Stimulated activated CD8-positive, alpha-beta memory T cell treated with anti-CD3 and anti-CD28 coated beads, Interleukin-4, amount 100 ng/mL, for 48 hours (primary cell): ENCODE measurements at regions not wholly inside any gene's neighbourhood (a gene's known extent, or its start where the extent isn't known, plus 50 kb on each side); places are given as distances from the start of the nearest gene placed in this dataset.
"Not testable (repeated sequence)": the region's sequence is repeated elsewhere in the genome, so short reads cannot be mapped to it uniquely, and the experiment has no call there.

Experiments used
- DNase-seq: peaks from one replicate; pipeline ENCODE4 v3.0.0-alpha.2; 2020

DNA sequence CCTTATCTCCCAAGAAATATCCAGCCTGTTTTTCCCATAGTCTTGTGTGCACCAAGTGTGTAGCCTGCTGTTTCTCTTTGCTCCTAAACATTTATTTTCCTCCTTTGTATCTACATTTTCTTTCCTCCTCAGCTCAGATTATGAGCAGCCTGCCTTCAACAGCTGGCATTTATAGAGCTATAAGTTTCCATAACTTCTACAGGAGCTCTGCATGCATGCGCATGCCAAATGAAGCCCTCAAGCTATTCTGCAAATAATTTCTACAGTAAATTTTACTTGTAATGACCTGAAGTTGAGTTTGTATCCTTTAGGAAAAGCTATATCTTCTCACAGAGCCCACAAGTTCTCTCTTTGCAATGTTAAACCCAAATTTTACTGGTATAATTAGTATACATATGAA is 699.5 kb downstream of the CETN3 start:
- DNase-seq = no peak

DNA sequence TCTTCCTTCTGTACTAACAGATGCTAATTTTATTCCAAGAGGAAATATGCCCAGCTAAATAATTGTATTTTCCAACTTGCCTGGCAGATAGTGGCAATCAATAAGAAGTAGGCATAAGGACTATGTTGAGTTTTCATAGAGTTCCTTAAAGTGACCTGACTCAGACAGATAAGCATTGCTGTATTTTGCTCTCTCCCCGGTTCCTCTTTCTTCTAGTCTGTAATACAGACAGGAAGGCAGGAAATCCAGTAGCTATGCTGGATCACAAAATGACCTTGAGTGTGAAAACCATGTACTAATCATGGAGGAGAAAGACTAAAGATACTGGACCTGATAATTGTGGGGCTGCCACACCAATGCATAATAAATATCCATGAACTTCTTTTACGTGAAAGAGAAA is 701.7 kb downstream of the CETN3 start:
- DNase-seq = no peak

DNA sequence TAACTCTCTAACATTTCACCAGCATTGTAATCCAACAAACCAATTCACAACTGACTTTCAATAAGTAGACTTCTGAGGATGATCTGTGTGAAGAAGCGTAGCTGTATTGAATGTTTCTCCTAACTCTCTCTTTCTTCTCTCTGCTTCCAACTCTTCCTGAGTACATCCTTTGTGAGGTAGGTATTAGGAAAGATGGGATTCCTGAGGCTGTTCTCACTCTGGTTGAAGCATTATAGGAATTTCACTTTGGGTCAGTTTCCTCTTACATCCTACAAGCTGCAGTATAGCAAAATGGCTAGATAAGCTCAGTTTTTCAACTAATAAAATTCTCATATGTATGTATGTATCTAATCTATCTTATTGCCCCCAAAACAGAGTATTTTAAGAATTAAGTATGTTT is 702.8 kb downstream of the CETN3 start:
- no peak for DNase-seq

DNA sequence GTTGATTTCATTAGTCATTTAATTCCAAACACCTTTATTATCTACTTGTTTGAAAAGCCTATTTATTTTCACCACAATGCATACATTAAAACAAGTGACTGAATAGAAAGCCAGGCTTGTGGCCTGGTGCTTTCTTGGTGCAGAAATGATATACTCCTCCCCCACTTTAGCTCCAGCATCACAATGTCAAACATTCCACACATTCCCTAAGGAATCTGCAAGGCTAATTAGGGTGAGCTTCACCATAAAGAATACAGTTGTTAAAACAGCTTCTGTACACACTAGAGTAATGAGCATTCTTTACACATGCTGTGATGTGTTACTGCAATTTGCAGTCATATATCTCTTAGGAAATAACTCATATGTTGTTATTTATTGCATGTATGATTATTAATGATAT is 705.7 kb downstream of the CETN3 start:
- no peak for DNase-seq

DNA sequence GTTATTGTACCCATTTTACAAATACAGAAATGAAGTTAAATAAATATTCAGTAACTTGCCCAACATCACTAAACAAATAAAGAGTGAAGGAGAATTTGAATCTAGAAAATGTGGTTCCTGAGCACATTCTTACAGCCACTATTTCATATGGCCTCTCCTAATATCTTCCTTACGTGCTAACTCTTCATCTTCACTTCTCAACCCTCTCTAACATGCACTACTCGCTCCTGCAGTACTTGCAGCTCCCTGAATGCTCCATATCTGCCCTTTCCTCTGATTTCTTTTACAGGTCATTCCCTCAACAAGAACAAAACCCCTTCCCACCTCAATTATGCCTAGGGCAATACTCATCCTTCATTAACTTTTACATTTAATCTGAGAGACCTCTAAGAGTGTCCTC is 711.5 kb downstream of the CETN3 start:
- no peak for DNase-seq

DNA sequence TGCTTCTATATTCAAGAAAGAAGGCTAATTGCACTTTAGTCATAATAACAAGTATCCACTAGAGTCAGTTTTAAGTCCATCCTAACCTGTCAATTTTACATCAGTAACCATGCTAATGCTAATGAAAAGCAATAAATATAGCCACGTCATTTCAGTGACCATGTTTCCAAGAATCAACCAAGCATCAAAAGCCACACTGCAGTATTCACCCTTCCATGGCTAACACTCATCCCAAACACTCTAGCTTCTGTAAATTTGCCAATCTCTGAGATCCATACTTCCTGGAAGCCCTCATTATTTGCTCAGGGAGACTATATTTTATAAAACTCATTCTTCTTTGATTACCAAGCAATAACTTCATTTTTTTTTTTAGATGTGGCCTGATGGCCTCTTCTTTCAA is 712.0 kb downstream of the CETN3 start:
- no peak for DNase-seq

DNA sequence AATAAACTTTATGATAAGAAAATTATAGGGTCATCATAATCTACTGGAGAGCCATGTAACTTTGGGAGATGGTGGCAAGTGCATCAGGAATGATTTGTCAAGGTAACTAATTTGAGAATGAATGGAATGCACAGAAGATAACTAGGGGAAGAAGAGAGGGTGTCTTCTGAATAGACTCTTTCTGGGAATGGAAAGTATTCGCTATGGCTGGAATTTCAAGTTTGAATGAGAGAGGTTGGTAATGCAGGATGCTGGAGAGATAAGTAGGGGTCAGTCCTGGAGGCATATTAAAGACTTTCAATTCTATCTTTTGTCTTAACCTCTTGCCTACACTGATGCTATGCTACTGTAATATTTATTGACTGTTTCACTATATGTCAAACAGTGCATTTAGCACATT is 714.2 kb downstream of the CETN3 start:
- DNase-seq = no peak

DNA sequence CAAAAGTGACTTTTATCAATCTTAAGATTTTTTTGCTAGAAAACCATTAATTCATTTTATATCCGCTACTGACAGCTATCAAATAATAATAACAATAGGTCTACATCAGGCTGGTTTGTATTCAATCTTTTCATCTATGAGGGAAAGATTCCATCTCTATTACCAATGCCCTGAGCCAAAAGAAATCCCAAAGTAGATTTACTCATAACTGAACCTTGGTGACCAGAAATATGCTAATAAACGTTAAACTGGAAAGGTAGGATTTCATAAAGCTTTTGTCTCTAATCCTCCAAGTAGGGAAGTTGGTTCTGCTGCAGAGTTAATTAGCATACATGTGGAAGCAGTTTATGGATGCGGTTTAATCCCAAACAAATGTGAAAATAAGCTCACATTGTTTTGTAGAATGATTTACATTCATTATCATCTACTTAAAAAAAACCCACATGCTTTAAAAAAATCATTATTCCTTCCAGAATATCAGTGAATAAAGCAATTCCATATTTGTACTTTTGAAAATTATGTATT is 715.5 kb downstream of the CETN3 start:
- DNase-seq = no peak

DNA sequence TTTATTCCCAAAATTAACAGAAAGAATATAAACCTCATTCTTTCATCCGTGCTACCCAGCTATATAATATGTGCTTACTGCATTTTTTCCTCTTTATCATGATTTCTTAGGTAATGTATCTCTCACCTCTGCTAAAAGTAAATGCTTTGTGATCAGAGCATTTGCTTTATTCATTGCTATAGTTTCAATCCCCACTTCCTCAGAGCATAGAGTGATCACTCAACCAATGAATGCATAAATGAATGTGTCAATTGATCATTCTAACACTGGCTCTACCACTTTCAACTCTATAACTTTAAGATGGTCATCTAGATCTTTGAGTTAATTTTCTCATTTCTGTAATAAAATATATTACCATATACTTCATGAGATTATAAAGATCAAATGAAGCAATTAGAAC is 719.2 kb downstream of the CETN3 start:
- no peak for DNase-seq

DNA sequence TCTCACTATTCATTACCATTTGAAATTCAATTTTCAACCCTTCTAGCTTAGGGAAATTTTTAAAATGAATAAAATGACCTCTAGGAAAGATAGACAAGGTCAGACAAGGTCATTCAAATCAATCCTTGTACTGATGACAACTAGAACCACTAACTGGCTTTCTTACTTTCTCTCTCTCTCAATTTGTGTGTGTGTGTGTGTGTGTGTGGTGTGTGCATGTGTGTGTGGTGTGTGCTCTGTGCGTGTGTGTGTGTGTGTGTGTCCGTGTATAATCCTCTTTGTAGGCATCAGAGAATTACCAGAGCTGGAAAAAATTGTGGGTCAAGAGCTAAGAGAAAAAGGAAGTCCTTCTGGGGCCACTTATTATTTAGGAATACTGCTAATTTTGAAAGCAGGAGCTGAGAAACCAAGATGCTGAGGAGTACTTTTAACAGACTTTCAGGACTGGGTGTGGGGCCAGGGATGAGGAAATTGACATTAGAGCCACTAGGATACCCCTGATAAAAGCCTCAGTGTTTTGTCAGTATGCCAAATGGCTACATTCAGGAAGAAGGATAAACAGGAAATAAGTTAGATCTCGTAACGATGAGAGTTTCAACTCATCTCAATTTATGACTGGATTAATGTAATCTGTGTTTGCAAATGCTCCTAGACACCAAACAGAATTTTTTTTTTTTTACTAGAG is 723.3 kb downstream of the CETN3 start:
- DNase-seq = no peak

DNA sequence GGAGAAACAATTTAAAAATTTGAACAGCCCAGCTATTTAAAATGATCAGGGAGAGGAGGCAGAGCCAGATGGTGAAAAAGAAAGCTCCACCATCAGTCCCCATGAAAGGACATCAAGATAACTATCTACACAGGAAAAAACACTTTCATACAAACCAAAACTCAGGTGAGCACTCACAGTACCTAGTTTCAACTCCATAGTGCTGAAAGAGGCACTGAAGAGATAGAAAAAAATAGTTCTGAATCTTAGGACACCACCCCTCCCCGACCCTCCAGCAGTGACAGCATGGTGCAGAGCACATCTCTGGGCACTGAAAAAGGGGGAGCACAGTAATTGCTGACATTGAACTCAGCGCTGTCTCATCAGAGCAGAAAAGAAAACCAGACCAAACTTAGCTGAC is 732.9 kb downstream of the CETN3 start:
- DNase-seq = no peak

DNA sequence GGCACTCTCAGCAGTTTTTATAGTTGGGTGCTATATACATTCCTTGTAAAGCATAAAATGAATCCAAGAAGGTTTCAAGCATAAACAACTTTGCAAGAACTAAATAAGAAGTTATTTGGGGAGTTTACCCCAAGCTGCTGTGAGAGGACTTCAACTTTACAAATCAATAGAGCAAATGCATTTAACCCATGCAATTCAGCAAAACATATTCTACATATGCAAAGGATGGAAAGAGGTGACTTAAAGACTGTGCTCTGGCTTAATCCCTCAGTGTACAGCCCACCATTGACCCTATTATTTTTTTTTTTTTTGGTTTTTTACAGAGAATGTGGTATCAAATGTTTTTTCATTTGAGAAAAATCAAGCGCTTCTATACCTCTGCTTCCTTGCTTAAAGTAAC is 736.5 kb downstream of the CETN3 start:
- DNase-seq = no peak

DNA sequence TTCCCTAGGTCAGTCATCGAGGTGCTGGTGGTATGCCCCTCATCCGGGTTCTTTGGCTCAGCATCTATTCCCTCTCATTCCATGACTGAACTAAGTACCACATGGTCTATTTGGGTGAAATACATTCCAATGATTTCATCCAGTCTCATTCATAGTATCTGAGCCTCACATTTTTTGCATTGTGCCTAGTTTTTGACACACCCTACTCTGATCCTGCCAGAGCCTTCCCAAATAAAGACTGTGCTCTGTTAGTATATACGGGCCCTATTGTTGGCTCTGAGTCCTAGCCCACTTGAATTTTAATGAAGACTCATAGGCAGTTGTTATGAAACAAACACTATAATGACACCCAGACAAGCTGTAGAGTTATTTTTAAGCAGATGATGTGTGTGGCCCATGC is 740.7 kb downstream of the CETN3 start:
- no peak for DNase-seq

DNA sequence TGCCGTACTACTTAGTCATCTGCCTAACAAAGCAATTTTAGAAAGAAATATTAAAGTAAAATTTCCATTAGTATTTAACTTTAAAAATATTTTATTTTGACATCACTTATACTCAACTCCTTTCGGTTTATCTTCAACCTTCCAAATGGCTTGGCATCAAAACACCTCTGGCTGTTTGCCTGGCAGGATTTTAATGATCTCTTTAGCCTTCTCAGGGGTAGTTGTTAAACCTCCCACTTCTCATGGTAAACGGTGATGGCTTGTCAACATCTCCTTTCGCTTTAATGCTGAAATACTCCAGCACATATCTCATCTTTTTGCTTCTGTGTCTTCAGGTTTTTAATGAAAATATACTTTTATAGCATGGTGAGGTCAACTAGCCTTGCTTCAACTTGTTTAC is 747.1 kb downstream of the CETN3 start:
- DNase-seq = no peak

DNA sequence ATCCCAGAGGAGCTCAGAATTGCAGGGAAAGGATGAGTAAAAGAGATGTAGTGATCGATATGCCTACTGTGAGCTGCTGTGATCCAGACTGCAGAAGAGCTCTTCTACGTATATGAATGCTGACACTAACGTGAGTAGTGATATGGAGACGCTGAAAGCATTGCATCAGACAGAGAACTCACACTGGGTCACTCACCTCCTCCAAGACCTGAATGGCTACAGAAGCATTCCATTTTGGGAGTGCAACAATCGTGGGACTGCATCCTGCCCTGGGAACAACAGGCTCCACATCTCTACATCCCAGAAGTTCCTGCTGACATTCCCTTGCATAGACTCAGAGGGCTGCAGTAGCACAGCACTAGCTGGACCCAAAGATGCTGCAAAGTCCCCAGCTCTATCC is 755.9 kb upstream of the MEF2C start:
- DNase-seq = no peak

DNA sequence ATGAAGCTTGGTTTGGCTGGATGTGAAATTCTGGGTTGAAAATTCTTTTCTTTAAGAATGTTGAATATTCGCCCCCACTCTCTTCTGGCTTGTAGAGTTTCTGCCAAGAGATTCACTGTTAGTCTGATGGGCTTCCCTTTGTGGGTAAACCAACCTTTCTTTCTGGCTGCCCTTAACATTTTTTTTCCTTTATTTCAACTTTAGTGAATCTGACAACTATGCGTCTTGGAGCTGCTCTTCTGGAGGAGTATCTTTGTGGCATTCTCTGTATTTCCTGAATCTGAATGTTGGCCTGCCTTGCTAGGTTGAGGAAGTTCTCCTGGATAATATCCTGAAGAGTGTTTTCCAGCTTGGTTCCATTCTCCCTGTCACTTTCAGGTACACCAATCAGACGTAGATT is 751.2 kb upstream of the MEF2C start:
- not testable (repeated sequence) for DNase-seq

DNA sequence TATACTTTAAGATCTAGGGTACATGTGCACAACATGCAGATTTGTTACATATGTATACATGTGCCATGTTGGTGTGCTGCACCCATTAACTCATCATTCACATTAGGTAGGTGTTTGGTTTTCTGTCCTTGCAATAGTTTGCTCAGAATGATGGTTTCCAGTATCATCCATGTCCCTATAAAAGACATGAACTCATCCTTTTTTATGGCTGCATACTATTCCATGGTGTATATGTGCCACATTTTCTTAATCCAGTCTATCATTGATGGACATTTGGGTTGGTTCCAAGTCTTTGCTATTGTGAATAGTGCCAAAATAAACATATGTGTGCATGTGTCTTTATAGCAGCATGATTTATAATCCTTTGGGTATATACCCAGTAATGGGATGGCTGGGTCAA is 747.1 kb upstream of the MEF2C start:
- DNase-seq = not testable (repeated sequence)

DNA sequence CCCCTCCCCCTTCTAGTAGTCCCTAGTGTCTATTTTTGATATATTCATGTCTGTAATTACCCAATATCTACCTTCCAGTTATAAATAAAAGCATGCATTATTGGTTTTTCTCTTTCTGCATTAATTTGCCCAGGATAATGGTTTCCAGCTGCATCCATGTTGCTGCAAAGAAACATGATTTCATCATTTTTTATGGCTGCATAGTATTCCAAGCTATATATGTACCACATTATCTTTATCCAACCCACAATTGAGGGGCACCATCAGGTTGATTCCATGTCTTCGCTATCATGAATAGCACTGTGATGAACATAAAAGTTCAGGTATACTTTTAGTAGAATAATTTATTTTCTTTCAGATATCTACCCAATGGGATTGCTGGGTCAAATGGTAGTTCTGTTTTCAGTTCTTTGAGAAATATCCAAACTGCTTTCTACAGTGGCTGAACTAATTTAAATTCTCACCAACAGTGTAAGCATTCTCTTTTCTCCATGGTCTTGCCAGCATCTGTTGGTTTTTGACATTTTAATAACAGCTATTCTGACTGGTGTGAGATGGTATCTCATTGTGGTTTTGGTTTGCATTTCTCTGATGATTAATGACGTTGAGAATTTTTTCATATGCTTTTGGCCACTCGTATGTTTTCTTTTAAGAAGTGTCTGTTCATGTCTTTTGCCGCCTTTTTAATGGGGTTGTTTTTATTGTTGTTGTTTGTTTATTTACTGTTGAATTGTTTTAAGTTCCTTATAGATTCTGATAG is 746.1 kb upstream of the MEF2C start:
- no peak for DNase-seq

DNA sequence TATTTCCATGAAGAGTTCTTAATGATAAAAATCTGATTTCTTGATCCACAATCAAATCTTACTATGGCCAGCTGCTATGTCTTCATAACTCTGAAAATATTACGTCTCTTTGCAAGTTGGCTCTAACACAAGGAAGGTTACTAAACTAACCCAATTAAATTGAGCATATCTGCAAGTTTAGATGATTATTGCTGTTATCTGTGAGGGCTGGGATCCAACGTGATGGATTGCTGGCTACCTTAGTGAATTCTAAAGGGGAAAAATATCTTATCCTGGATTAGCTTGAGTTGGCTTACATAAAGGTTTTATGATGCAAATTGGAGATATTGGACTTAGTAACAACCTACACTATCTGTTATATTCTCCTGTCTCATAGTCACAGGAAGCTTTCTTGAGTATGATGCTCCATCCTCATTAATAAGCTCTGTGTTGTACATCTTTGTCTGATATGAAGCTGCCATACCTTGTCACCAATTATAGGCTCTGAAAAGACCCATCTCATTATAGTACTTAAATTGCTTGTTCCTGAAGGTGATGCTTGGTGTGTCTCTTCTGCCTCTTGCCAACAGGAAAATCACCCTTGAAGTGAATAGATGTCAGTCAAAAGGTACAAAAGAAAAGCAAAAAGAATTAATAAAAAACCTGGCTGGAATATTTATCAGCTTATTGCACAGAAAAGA is 733.0 kb upstream of the MEF2C start:
- no peak for DNase-seq

DNA sequence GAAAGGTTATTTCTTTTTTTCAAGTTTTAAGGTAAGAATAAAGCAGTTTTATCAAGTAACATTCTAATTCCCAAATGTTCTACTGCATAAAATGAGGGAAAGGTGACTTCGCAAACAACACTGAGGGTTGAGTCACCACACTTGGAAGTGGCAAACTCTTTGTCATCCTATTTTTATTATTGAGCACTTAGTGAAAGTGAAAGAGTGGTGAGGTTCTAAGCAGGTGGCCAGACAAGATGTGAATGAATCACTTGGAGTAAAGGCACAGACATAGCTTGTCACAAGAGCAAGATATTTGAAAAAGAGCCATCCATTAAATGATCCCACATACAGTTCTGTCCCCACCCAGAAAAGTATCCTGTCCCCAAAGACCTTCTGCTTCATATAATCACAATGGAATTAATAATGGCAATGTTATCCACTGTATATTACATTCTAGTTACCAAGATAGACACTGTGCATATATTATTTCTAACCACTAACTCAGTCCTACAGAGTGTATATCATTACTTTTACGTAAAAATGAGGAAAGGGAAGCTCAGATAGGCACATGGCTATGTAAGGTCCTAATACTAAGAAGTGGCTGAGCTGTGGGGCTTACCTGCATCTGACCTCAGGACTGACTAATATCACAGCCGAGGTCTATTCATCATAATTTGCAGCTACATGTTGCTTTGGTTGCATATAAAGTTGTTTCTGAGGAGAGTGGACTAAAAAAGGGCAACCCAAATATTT is 730.4 kb upstream of the MEF2C start:
- DNase-seq = no peak

DNA sequence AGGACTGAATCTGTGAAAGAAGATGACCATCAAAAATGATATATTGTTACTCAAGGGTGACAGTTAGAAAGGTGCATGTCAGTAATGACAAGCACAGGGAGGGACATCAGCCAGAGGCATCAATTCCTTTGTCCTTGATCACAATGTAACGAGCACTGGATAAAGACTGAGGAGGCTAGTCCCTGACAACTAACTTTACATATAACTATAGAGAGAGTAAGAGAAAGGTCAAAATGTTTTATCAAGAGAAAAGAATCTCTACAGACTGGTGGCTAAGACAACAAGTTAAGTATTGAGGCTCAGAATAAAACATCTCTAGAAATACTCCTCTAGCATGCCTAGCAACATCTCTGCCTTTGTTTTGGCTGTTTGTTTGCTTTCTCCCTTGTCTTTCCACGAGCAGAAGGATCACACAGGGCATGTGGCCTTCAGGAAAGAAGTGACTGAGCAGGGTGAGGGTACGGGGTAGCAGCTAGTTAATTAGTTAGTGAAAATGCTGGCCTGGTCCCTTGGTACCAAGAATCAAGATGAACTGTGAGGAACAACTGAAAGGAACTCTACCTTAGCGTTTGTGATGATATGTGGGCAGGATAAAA is 724.1 kb upstream of the MEF2C start:
- DNase-seq = no peak

DNA sequence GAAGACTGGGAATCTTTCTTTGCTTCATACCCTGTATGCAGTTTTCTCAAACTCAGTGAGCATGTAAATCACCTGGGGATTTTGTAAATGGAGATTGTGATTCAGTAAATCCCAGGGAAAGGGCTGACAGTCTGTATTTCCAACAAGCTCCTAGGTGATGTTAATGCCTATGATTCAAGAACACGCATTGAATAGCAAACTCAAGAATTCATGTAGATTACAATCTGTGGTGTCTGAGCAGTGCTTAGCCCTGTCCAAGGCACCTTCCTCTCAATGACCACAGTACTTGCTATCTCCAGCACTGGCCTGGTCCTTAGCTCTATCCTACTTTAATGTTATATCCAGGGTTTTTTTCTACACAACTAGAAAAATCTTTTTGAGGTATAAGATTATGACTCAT is 721.4 kb upstream of the MEF2C start:
- DNase-seq = no peak

DNA sequence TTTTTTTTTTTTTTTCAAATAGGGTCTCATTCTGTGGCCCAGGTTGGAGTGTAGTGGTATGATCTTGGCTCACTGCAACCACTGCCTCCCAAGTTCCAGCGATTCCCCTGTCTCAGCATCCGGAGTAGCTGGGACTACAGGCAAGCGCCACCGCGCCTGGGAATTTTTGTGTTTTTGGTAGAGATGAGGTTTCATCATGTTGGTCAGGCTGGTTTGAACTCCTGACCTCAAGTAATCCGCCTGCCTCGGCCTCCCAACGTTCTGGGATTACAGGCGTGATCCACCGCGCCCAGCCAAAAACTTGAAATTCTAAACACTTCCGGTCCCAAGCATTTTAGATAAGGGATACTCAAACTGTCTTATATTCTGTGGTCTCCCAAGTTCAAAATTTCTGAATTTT is 718.9 kb upstream of the MEF2C start:
- no peak for DNase-seq
